ENCODE measurements at regions not wholly inside any gene's neighbourhood (a gene's known extent, or its start where the extent isn't known, plus 50 kb on each side); places are given as distances from the start of the nearest gene placed in this dataset.
"Not testable (repeated sequence)": the region's sequence is repeated elsewhere in the genome, so short reads cannot be mapped to it uniquely, and the experiment has no call there.

DNA sequence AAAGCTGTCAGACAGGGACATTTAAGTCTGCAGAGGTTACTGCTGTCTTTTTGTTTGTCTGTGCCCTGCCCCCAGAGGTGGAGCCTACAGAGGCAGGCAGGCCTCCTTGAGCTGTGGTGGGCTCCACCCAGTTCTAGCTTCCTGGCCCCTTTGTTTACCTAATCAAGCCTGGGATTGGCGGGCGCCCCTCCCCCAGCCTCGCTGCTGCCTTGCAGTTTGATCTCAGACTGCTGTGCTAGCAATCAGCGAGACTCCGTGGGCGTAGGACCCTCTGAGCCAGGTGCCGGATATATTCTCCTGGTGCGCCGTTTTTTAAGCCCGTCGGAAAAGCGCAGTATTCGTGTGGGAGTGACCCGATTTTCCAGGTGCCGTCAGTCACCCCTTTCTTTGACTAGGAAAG lies 185.9 kb upstream of the MAGEC2 start:
- TF ChIP-seq PHF21A (CRISPR knock-in tag; IDR thresholded peaks at IDR 0.05); NFYB (CRISPR knock-in tag; IDR thresholded peaks at IDR 0.05); ZNF652 (CRISPR knock-in tag; IDR thresholded peaks at IDR 0.05; ENCODE audit: borderline replicate concordance, low read depth); ZNF775 (CRISPR knock-in tag; IDR thresholded peaks at IDR 0.05; ENCODE audit: borderline replicate concordance); ATF1 (CRISPR knock-in tag; IDR thresholded peaks at IDR 0.05); SRF (IDR thresholded peaks at IDR 0.05; ENCODE audit: low read depth, low read length): not testable (repeated sequence)
- TF ChIP-seq, protein P1, sequence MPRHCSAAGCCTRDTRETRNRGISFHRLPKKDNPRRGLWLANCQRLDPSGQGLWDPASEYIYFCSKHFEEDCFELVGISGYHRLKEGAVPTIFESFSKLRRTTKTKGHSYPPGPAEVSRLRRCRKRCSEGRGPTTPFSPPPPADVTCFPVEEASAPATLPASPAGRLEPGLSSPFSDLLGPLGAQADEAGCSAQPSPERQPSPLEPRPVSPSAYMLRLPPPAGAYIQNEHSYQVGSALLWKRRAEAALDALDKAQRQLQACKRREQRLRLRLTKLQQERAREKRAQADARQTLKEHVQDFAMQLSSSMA (CRISPR knock-in tag; IDR thresholded peaks at IDR 0.05) = not testable (repeated sequence)

Data from HepG2 (cell line).